Keratinocyte (primary cell): ENCODE measurements at regions not wholly inside any gene's neighbourhood (a gene's known extent, or its start where the extent isn't known, plus 50 kb on each side); places are given as distances from the start of the nearest gene placed in this dataset.

Experiments used
- DNase-seq: peaks from one replicate; pipeline ENCODE4 v3.0.0-alpha.2; 2011; ENCODE audit warnings: low read depth, missing footprints, low spot score
- FAIRE-seq: peaks from 2 replicates; lab custom pipeline; 2011; peaks lifted over from hg19 to GRCh38; lab: Jason Lieb, UNC
- H2AFZ ChIP-seq: 2 replicates; pipeline ENCODE4 v1.6.0; 2012; ENCODE audit warnings: low read length, control low read depth, inconsistent platforms; ENCODE audit not compliant: control insufficient read depth
- H3K27ac ChIP-seq: 2 replicates; pipeline ENCODE4 v1.5.1; 2011; ENCODE audit warnings: low read length; ENCODE audit not compliant: control insufficient read depth, insufficient read depth
- H3K27me3 ChIP-seq: 3 replicates; pipeline ENCODE4 v1.6.0; 2011; ENCODE audit warnings: low read length; ENCODE audit not compliant: control insufficient read depth, insufficient read depth; ENCODE audit errors: extremely low read depth
- H3K36me3 ChIP-seq, 2 experiments: 2 replicates in 1 of 2; 3 replicates in 1 of 2; pipeline ENCODE4 v1.5.1; 2011; ENCODE audit warnings: low read length in 2 of 2, mild to moderate bottlenecking in 1 of 2; ENCODE audit not compliant: control insufficient read depth in 2 of 2, insufficient read depth in 2 of 2; ENCODE audit errors: extremely low read depth in 1 of 2
- H3K4me1 ChIP-seq: 3 replicates; pipeline ENCODE4 v1.5.1; 2011; ENCODE audit warnings: low read length; ENCODE audit not compliant: control insufficient read depth, insufficient read depth; ENCODE audit errors: extremely low read depth
- H3K4me2 ChIP-seq: 3 replicates; pipeline ENCODE4 v1.6.0; 2011; ENCODE audit warnings: low read depth, low read length; ENCODE audit not compliant: control insufficient read depth, insufficient read depth; ENCODE audit errors: extremely low read depth
- H3K4me3 ChIP-seq, 3 experiments: fragments of 200-600 bp in 1 of 3; sonication (generic) in 1 of 3; 2 replicates in 2 of 3; 3 replicates in 1 of 3; pipeline ENCODE4 v1.5.1; 2011 to 2016; ENCODE audit warnings: low read length in 3 of 3, mild to moderate bottlenecking in 3 of 3, control low read depth in 2 of 3, inconsistent platforms in 1 of 3, low read depth in 1 of 3, mixed read lengths in 1 of 3, mixed run types in 1 of 3, moderate library complexity in 1 of 3; ENCODE audit not compliant: control insufficient read depth in 2 of 3, insufficient read depth in 2 of 3; ENCODE audit errors: extremely low read depth in 1 of 3
- H3K79me2 ChIP-seq: 2 replicates; pipeline ENCODE4 v1.6.0; 2012; ENCODE audit warnings: low read length; ENCODE audit not compliant: control insufficient read depth, insufficient read depth
- H3K9ac ChIP-seq: 3 replicates; pipeline ENCODE4 v1.6.0; 2011; ENCODE audit warnings: low read length; ENCODE audit not compliant: control insufficient read depth, insufficient read depth; ENCODE audit errors: extremely low read depth
- H3K9me1 ChIP-seq: 3 replicates; pipeline ENCODE4 v1.6.0; 2011; ENCODE audit warnings: low read length; ENCODE audit not compliant: control insufficient read depth, insufficient read depth; ENCODE audit errors: extremely low read depth
- H3K9me3 ChIP-seq: 2 replicates; pipeline ENCODE4 v1.5.1; 2012; ENCODE audit warnings: low read depth, low read length; ENCODE audit not compliant: control insufficient read depth
- H4K20me1 ChIP-seq: 3 replicates; pipeline ENCODE4 v1.6.0; 2011; ENCODE audit warnings: low read length; ENCODE audit not compliant: control insufficient read depth, insufficient read depth; ENCODE audit errors: extremely low read depth
- EZH2 ChIP-seq: IDR thresholded peaks from one replicate; pipeline ENCODE4 v1.6.1; 2012; ENCODE audit warnings: inconsistent platforms, mild to moderate bottlenecking, low read length, moderate library complexity
- dilution Hi-C: fragments of 300-500 bp; cut with MboI; formaldehyde crosslinking; loops from one replicate; pipeline ENCODE4 v1.7.0; 2020; ENCODE audit warnings: low sequenced_read_pairs; ENCODE audit not compliant: extremely low pct_ligation_motif_present
- TF ChIP-seq, protein P1 (sequence below), 3 experiments: IDR thresholded peaks in 1 of 3; conservative IDR thresholded peaks in 1 of 3; optimal IDR thresholded peaks in 1 of 3; 2 replicates in 2 of 3; 3 replicates in 1 of 3; pipeline versions ENCODE3 to v1.5.1; 2011; ENCODE audit warnings: low read length in 3 of 3, mild to moderate bottlenecking in 3 of 3, moderate library complexity in 2 of 3, control low read depth in 1 of 3, inconsistent platforms in 1 of 3; ENCODE audit not compliant: insufficient read depth in 2 of 3; ENCODE audit errors: extremely low read depth in 1 of 3

DNA sequence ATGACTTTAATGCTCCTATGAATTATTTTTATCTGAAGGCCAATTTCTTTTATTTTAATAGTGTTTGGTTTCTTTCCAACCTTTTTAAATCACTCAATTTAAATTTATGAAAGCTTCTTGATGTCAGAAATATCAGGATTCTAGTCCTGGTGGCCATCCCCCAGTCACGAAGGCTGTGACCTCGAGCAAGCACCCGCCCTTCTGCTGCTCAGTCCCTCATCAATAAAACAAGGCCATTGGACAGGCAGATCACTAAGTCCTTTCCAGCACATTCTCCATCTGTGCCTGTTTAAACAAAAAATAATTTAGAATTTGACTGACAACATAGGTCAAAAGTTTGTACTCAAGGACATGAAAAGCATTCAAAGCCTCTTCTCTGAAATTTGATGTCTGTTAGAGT is 483.6 kb upstream of the VRK2 start:
- Histone ChIP-seq H4K20me1 (no peaks in the 10 kb centered on the region), H3K9me3 (no peaks in the 10 kb centered on the region), H3K4me2 (no peak overlapping the region), H3K36me3 (no peaks in the 10 kb centered on the region), H3K4me3 (no peak overlapping the region), H2AFZ (no peak overlapping the region), H3K27me3 (no peaks in the 10 kb centered on the region), H3K9me1 (no peaks in the 10 kb centered on the region), H3K9ac (no peak overlapping the region), H3K27ac (no peak overlapping the region), H3K79me2 (no peaks in the 10 kb centered on the region), H3K4me1 (no peaks in the 10 kb centered on the region)
- dilution Hi-C loops: no loop called here
- FAIRE-seq: no peak
- DNase-seq: no peak
- TF ChIP-seq, protein P1, sequence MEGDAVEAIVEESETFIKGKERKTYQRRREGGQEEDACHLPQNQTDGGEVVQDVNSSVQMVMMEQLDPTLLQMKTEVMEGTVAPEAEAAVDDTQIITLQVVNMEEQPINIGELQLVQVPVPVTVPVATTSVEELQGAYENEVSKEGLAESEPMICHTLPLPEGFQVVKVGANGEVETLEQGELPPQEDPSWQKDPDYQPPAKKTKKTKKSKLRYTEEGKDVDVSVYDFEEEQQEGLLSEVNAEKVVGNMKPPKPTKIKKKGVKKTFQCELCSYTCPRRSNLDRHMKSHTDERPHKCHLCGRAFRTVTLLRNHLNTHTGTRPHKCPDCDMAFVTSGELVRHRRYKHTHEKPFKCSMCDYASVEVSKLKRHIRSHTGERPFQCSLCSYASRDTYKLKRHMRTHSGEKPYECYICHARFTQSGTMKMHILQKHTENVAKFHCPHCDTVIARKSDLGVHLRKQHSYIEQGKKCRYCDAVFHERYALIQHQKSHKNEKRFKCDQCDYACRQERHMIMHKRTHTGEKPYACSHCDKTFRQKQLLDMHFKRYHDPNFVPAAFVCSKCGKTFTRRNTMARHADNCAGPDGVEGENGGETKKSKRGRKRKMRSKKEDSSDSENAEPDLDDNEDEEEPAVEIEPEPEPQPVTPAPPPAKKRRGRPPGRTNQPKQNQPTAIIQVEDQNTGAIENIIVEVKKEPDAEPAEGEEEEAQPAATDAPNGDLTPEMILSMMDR (optimal IDR thresholded peaks at IDR 0.05 in 1 of 3, IDR thresholded peaks at IDR 0.05 in 1 of 3, conservative IDR thresholded peaks at IDR 0.05 in 1 of 3; ENCODE audit: extremely low read depth in 1 of 3, insufficient read depth in 2 of 3, low read length in 3 of 3): no peak
- TF ChIP-seq EZH2: no peak

DNA sequence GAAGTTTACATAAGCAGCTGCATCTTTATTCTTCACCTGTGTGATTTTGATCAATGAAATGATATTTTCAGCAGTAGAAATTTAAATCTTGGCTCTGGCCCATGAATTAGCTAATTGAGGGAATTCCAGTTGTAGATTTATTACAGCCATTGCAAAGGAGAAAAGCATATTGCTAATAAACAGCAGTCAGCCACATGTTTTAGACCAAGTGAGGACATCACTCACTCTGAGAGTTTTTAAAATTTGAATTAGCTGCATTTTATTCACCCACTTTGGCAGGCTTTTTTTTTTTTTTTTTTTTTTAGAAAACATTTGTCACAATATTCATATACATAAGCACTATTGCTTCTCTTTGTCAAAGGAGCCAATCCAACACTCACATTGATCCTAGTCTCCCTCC is 479.4 kb upstream of the VRK2 start:
- no peak overlapping the region for H3K9ac ChIP-seq
- no peaks in the 10 kb centered on the region for H3K79me2 ChIP-seq
- H3K4me1 ChIP-seq: no peaks in the 10 kb centered on the region
- DNase-seq (no peak), FAIRE-seq (no peak)
- no peaks in the 10 kb centered on the region for H3K9me1 ChIP-seq
- H3K27me3 ChIP-seq: no peaks in the 10 kb centered on the region
- no peaks in the 10 kb centered on the region for H4K20me1 ChIP-seq
- no peak overlapping the region for H3K4me2 ChIP-seq
- H3K36me3 ChIP-seq: no peaks in the 10 kb centered on the region
- no peak overlapping the region for H2AFZ ChIP-seq
- H3K9me3 ChIP-seq: no peaks in the 10 kb centered on the region
- no peak for TF ChIP-seq EZH2
- TF ChIP-seq, protein P1 (optimal IDR thresholded peaks at IDR 0.05 in 1 of 3, IDR thresholded peaks at IDR 0.05 in 1 of 3, conservative IDR thresholded peaks at IDR 0.05 in 1 of 3; ENCODE audit: extremely low read depth in 1 of 3, insufficient read depth in 2 of 3, low read length in 3 of 3): no peak
- H3K27ac ChIP-seq: no peak overlapping the region
- dilution Hi-C loops: no loop called here
- no peak overlapping the region for H3K4me3 ChIP-seq
